Stomach (tissue), 8 donors: ENCODE measurements at regions not wholly inside any gene's neighbourhood (a gene's known extent, or its start where the extent isn't known, plus 50 kb on each side); places are given as distances from the start of the nearest gene placed in this dataset.

ENCODE experiments used
- DNase-seq, 2 donors: peaks; one replicate each; pipeline versions ENCODE4 v3.0.0 to v3.0.0-alpha.2; 2013 to 2019
- H3K27ac ChIP-seq, 5 donors: fragments of 200-600 bp in 4 of 5; sonication (generic) in 4 of 5; one replicate each; pipeline ENCODE4 v1.5.1; 2013 to 2019; ENCODE audit warnings: mild to moderate bottlenecking in 1 of 5, moderate library complexity in 1 of 5
- H3K27me3 ChIP-seq, 3 donors: fragments of 200-600 bp; sonication (generic); one replicate each; pipeline ENCODE4 v1.5.1; 2017 to 2019; ENCODE audit warnings: mixed run types in 1 of 3
- H3K36me3 ChIP-seq, 4 donors: fragments of 200-600 bp; sonication (generic); 1 replicate in 3 of 4; 2 replicates in 1 of 4; pipeline ENCODE4 v1.5.1; 2016 to 2019
- H3K4me1 ChIP-seq, 4 donors: fragments of 200-600 bp; sonication (generic); one replicate each; pipeline ENCODE4 v1.5.1; 2016 to 2019
- H3K4me3 ChIP-seq, 4 donors: fragments of 200-600 bp; sonication (generic) in 3 of 4; one replicate each; pipeline ENCODE4 v1.5.1; 2016 to 2019; ENCODE audit warnings: mild to moderate bottlenecking in 1 of 4
- H3K9me3 ChIP-seq, 4 donors: fragments of 200-600 bp; sonication (generic); one replicate each; pipeline ENCODE4 v1.5.1; 2016 to 2019
- EP300 ChIP-seq: sonication (generic); formaldehyde crosslinking; IDR thresholded peaks from one replicate; pipeline ENCODE4 v1.6.1; 2017; ENCODE audit warnings: antibody characterized with exemption
- POLR2A ChIP-seq, 4 donors: fragments of 450-650 bp; IDR thresholded peaks; one replicate each; pipeline ENCODE4 v1.6.1; 2016; ENCODE audit warnings: antibody characterized with exemption in 4 of 4, control low read depth in 2 of 4, mild to moderate bottlenecking in 1 of 4, moderate library complexity in 1 of 4
- POLR2AphosphoS5 ChIP-seq, 3 donors: sonication (generic); formaldehyde crosslinking; IDR thresholded peaks; one replicate each; pipeline ENCODE4 v1.6.1; 2016; ENCODE audit warnings: antibody characterized with exemption in 3 of 3
- WGBS, 5 donors: extraction: QIAGEN DNeasy Blood & Tissue Kit in 3 of 5; methylation state at CpG; one replicate each; pipeline versions ENCODE4 v1.1.5 to v1.1.7; 2013 to 2018; 5-methylcytosine and 5-hydroxymethylcytosine counted together
- intact Hi-C: fragments of 100-400 bp; cut with DNase I; formaldehyde crosslinking; loops from one replicate; pipeline ENCODE4 v1.15.1; 2023; ENCODE audit warnings: low total_unique reads
- TF ChIP-seq, protein P1 (sequence below), 7 experiments: fragments of 450-650 bp in 4 of 7; fragments of 200-600 bp in 3 of 7; sonication (generic) in 3 of 7; IDR thresholded peaks; one replicate each; pipeline ENCODE4 v1.5.1; 2016 to 2019; ENCODE audit warnings: antibody characterized with exemption in 7 of 7, control low read depth in 2 of 7, mild to moderate bottlenecking in 1 of 7
- donor health status: healthy with polysubstance abuse.
- donor health status: Bipolar disorder and iron deficiency.
- donor health status: healthy.

DNA sequence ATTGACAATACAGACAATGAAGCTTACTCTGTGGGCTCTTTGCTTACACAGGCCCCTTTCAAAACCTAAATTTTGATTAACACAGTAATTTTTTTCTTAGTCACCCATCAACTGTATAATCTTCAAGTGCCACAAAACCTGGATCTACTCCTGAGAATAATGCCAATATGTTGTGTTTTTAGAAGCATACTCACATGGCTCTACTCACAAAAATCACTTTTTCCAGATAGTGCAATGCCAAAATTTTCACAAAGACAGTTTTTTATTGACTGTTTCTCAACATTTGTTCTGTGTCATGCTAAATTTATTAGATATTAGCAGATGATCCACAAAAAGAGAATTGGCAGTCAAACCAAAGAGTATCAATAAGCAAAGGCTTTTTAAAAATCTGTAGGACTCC, 493.7 kb upstream of the C1orf87 start:
- intact Hi-C loops, result no loop called here
- H3K36me3 ChIP-seq, result no peaks in the 10 kb centered on the region
- no peaks in the 10 kb centered on the region for H3K27me3 ChIP-seq
- H3K4me3 ChIP-seq, result no peak overlapping the region
- H3K27ac ChIP-seq, result no peak overlapping the region
- H3K4me1 ChIP-seq, result no peaks in the 10 kb centered on the region
- TF ChIP-seq EP300, result no peak
- TF ChIP-seq POLR2AphosphoS5 (IDR thresholded peaks at IDR 0.05), result no peak
- no peak for TF ChIP-seq POLR2A (IDR thresholded peaks at IDR 0.05)
- TF ChIP-seq, protein P1, sequence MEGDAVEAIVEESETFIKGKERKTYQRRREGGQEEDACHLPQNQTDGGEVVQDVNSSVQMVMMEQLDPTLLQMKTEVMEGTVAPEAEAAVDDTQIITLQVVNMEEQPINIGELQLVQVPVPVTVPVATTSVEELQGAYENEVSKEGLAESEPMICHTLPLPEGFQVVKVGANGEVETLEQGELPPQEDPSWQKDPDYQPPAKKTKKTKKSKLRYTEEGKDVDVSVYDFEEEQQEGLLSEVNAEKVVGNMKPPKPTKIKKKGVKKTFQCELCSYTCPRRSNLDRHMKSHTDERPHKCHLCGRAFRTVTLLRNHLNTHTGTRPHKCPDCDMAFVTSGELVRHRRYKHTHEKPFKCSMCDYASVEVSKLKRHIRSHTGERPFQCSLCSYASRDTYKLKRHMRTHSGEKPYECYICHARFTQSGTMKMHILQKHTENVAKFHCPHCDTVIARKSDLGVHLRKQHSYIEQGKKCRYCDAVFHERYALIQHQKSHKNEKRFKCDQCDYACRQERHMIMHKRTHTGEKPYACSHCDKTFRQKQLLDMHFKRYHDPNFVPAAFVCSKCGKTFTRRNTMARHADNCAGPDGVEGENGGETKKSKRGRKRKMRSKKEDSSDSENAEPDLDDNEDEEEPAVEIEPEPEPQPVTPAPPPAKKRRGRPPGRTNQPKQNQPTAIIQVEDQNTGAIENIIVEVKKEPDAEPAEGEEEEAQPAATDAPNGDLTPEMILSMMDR (IDR thresholded peaks at IDR 0.05), result no peak
- no peak for DNase-seq
- no peaks in the 10 kb centered on the region for H3K9me3 ChIP-seq

DNA sequence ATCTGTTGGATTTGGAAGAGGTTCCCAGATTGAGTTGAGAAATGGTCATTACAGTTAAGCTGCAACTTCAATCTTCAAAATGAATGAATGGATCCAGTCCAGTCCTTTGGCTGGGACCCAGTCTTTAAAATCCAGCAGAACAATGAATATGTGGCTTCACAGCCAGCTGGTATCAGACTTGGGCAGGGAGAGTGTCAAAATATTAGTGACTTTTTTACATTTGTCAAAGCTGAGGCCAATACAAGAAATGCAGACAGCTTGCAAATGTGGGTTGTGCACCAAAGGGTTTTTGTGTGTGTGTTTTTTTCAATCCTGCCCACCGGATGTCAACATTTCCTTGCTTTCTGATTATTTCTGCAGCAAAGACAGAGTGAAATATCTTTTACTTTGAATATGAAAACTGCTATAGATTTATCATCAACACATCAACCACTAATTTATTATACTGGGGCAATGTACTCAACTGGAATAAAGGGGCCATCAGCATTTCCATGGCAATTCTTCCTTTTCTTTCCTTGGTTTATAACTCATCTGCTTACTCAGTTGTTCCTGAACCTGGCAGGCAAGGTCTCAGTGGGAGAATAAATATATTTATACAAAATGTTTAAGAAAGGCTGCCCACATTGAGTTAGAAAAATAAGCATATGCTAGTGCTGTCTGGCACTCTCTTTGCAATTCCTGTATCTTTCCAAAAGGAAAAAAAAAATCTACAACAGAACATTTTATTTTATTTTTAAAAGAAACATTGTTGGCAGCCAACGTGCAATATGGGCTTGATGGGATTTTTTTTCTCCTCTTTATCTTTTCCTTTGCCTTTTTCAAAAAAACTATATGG, 491.6 kb upstream of the C1orf87 start:
- Histone ChIP-seq H3K27me3 (no peaks in the 10 kb centered on the region), H3K4me1 (no peaks in the 10 kb centered on the region), H3K36me3 (no peaks in the 10 kb centered on the region), H3K27ac (no peak overlapping the region), H3K4me3 (no peak overlapping the region), H3K9me3 (no peaks in the 10 kb centered on the region)
- peak in 1 of 2 donors; percentile 50 for DNase-seq
- WGBS, 5 donors, result 30 to 48% (median 43%) methylated on average over 2 of the region's 2 CpGs
- intact Hi-C loops, result no loop called here
- TF ChIP-seq EP300 (no peak), POLR2A (IDR thresholded peaks at IDR 0.05) (no peak), POLR2AphosphoS5 (IDR thresholded peaks at IDR 0.05) (no peak)
- TF ChIP-seq, protein P1 (IDR thresholded peaks at IDR 0.05), result no peak

DNA sequence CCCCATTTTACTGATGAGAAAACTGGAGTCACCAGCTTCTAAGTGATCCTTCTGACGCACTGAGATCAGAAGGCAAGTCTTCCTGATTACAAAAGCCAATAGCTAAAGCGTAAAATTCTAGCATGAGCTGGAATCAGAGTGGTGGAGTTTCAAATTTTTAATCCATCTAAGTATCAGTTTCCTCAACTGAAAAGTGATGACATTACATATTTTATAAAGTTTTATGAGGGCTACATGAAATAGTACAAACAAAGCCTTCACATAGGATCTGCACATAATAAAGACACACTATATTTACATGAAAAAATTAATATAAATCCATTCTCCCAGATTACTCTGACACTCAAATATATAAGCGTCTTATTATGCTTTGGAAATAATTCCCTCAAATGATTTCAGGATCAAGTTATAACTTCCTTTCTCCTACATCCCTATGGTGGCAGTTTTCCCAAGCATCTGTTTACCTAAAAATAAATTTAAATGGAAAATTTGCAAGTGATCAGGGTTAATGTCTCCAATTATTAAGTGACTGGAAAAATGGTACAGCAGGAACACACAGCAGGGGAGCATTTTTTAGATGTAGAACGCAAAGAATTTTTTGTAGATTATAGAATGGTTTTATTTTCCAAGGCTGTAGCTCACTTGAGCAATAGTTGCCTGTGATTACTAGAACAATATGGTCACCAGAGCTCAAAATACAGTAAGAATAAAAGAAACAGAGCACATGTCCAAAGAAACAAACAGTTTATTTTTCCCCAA, 490.4 kb upstream of the C1orf87 start:
- WGBS, 5 donors, result 82 to 89% (median 84%) methylated on average over 4 of the region's 4 CpGs
- intact Hi-C loops, result no loop called here

DNA sequence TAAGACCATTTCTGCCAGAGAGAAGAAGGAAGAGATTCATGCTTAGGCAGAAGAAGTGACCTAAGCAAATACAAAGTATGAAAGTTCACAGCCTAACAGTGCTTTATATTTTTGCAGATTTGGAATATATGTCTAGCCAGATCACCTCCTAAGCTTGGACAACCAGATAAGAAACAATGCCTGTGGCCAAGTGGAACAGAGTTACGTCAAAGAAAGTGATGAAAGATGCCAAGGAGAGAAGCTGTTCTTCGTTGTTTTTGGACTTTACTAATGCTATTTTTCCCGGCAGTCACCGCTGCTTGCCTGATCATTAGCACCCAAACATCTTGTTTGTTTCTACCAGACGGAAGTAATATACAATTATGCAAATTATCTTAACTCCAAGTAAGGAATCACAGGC, 489.2 kb upstream of the C1orf87 start:
- WGBS, 5 donors, result 58 to 79% (median 69%) methylated on average over 5 of the region's 5 CpGs

More for the DNA sequence above, 490.4 kb upstream of the C1orf87 start:
- TF ChIP-seq POLR2A (IDR thresholded peaks at IDR 0.05) (no peak), POLR2AphosphoS5 (IDR thresholded peaks at IDR 0.05) (no peak), EP300 (no peak)
- TF ChIP-seq, protein P1 (IDR thresholded peaks at IDR 0.05), result no peak
- Histone ChIP-seq H3K36me3 (no peaks in the 10 kb centered on the region), H3K4me3 (no peak overlapping the region), H3K9me3 (no peaks in the 10 kb centered on the region), H3K27me3 (no peaks in the 10 kb centered on the region), H3K27ac (no peak overlapping the region), H3K4me1 (no peaks in the 10 kb centered on the region)
- no peak for DNase-seq

More for the DNA sequence above, 489.2 kb upstream of the C1orf87 start:
- H3K9me3 ChIP-seq, result no peaks in the 10 kb centered on the region
- H3K4me1 ChIP-seq, result no peaks in the 10 kb centered on the region
- intact Hi-C loops, result no loop called here
- DNase-seq, result no peak
- H3K36me3 ChIP-seq, result no peaks in the 10 kb centered on the region
- no peak overlapping the region for H3K27ac ChIP-seq
- TF ChIP-seq, protein P1 (IDR thresholded peaks at IDR 0.05), result no peak
- TF ChIP-seq POLR2AphosphoS5 (IDR thresholded peaks at IDR 0.05), result no peak
- H3K27me3 ChIP-seq, result no peaks in the 10 kb centered on the region
- H3K4me3 ChIP-seq, result no peak overlapping the region
